ENCODE measurements at regions not wholly inside any gene's neighbourhood (a gene's known extent, or its start where the extent isn't known, plus 50 kb on each side); places are given as distances from the start of the nearest gene placed in this dataset.

DNA sequence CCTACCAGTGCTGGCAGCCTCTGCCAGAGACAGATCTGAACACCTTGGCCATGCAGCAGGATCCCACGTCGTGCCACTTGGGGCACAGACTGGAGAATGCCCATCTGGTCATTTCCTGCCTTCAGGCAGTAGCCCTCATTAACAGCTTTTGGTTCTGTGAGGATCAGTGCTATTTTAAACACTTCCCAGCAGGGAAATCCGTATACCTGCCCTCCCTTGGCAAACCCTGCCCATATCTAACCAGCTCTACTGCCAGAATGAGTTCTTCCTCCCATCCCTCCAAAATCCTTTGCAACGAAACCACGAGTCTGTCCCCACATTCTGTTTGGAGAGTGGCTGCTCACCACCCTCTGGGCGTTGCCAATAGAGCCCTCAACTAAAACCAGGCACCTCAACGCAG is 245.7 kb downstream of the ENGASE start:
- TF ChIP-seq SIN3A (IDR thresholded peaks at IDR 0.05; ENCODE audit: borderline replicate concordance, insufficient read depth, low read depth, low read length): no peak
- no peak for TF ChIP-seq POLR2AphosphoS5 (IDR thresholded peaks at IDR 0.05; ENCODE audit: low read depth, low read length)
- no peak for TF ChIP-seq TCF7L2 (IDR thresholded peaks at IDR 0.05; ENCODE audit: low read depth, low read length)
- TF ChIP-seq, protein P1, sequence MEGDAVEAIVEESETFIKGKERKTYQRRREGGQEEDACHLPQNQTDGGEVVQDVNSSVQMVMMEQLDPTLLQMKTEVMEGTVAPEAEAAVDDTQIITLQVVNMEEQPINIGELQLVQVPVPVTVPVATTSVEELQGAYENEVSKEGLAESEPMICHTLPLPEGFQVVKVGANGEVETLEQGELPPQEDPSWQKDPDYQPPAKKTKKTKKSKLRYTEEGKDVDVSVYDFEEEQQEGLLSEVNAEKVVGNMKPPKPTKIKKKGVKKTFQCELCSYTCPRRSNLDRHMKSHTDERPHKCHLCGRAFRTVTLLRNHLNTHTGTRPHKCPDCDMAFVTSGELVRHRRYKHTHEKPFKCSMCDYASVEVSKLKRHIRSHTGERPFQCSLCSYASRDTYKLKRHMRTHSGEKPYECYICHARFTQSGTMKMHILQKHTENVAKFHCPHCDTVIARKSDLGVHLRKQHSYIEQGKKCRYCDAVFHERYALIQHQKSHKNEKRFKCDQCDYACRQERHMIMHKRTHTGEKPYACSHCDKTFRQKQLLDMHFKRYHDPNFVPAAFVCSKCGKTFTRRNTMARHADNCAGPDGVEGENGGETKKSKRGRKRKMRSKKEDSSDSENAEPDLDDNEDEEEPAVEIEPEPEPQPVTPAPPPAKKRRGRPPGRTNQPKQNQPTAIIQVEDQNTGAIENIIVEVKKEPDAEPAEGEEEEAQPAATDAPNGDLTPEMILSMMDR (IDR thresholded peaks at IDR 0.05): no peak
- TF ChIP-seq, protein P2, sequence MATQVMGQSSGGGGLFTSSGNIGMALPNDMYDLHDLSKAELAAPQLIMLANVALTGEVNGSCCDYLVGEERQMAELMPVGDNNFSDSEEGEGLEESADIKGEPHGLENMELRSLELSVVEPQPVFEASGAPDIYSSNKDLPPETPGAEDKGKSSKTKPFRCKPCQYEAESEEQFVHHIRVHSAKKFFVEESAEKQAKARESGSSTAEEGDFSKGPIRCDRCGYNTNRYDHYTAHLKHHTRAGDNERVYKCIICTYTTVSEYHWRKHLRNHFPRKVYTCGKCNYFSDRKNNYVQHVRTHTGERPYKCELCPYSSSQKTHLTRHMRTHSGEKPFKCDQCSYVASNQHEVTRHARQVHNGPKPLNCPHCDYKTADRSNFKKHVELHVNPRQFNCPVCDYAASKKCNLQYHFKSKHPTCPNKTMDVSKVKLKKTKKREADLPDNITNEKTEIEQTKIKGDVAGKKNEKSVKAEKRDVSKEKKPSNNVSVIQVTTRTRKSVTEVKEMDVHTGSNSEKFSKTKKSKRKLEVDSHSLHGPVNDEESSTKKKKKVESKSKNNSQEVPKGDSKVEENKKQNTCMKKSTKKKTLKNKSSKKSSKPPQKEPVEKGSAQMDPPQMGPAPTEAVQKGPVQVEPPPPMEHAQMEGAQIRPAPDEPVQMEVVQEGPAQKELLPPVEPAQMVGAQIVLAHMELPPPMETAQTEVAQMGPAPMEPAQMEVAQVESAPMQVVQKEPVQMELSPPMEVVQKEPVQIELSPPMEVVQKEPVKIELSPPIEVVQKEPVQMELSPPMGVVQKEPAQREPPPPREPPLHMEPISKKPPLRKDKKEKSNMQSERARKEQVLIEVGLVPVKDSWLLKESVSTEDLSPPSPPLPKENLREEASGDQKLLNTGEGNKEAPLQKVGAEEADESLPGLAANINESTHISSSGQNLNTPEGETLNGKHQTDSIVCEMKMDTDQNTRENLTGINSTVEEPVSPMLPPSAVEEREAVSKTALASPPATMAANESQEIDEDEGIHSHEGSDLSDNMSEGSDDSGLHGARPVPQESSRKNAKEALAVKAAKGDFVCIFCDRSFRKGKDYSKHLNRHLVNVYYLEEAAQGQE (IDR thresholded peaks at IDR 0.05; ENCODE audit: insufficient read depth in 1 of 2, low read depth in 2 of 2, low read length in 1 of 2): no peak
- peaks cover 45% of the 10 kb centered on the region for H3K27me3 ChIP-seq (ENCODE audit: control insufficient read depth, insufficient read depth, low read length)
- POLR2A ChIA-PET: no interaction called here
- DNase-seq (ENCODE audit: low read depth, low spot score): no peak
- no peaks in the 10 kb centered on the region for H3K4me1 ChIP-seq (ENCODE audit: control insufficient read depth, insufficient read depth, low read length)
- ATAC-seq: no peak
- no TSS peak for BruUV-seq (replicated peaks)
- no peak overlapping the region for H3K27ac ChIP-seq (ENCODE audit: low read length)
- intact Hi-C loops (cut with micrococcal nuclease; ENCODE audit: unreplicated experiment) (no loop called here), in situ Hi-C loops (cut with HindIII; ENCODE audit: low pct_unique_long_range_greater_than_20kb, low sequenced_read_pairs) (no loop called here)
- H3K36me3 ChIP-seq (ENCODE audit: control insufficient read depth, insufficient read depth, low read length): no peaks in the 10 kb centered on the region
- no peaks in the 10 kb centered on the region for H3K9me3 ChIP-seq (ENCODE audit: control insufficient read depth, insufficient read depth, low read depth, low read length)
- H3K4me3 ChIP-seq (ENCODE audit: low read depth in 2 of 2, low read length in 2 of 2): no peak overlapping the region
- CTCF ChIA-PET: no interaction called here

DNA sequence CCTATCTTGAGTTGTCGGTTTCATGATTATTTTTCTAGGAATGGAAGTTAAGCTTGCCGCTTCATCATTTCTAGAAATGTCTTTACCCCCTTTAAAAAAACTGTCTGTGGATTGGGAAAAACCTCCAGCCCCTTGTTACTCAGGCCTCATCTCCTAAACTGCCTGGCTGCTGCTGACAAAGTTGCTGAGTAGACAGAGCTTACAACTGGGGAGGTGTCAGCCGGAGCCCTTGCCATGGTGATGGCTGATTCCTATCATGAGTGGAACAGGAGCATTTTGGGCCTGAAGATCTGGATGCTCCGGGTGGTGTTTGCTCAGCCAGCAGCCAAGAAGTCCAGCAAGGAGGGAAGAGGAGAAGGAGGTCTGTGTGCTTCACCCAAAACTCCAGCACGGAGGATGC is 243.3 kb downstream of the ENGASE start:
- no peak for DNase-seq (ENCODE audit: low read depth, low spot score)
- BruUV-seq (replicated peaks): no TSS peak
- H3K27me3 ChIP-seq (ENCODE audit: control insufficient read depth, insufficient read depth, low read length): peaks cover 45% of the 10 kb centered on the region
- ATAC-seq: no peak
- ChIA-PET POLR2A (no interaction called here), CTCF (no interaction called here)
- H3K36me3 ChIP-seq (ENCODE audit: control insufficient read depth, insufficient read depth, low read length): no peaks in the 10 kb centered on the region
- intact Hi-C loops (cut with micrococcal nuclease; ENCODE audit: unreplicated experiment) (no loop called here), in situ Hi-C loops (cut with HindIII; ENCODE audit: low pct_unique_long_range_greater_than_20kb, low sequenced_read_pairs) (no loop called here)
- TF ChIP-seq, protein P1 (IDR thresholded peaks at IDR 0.05): no peak
- TF ChIP-seq SIN3A (IDR thresholded peaks at IDR 0.05; ENCODE audit: borderline replicate concordance, insufficient read depth, low read depth, low read length): no peak
- TF ChIP-seq POLR2AphosphoS5 (IDR thresholded peaks at IDR 0.05; ENCODE audit: low read depth, low read length): no peak
- no peak for TF ChIP-seq TCF7L2 (IDR thresholded peaks at IDR 0.05; ENCODE audit: low read depth, low read length)
- TF ChIP-seq, protein P2 (IDR thresholded peaks at IDR 0.05; ENCODE audit: insufficient read depth in 1 of 2, low read depth in 2 of 2, low read length in 1 of 2): no peak
- no peak overlapping the region for H3K4me3 ChIP-seq (ENCODE audit: low read depth in 2 of 2, low read length in 2 of 2)
- no peaks in the 10 kb centered on the region for H3K4me1 ChIP-seq (ENCODE audit: control insufficient read depth, insufficient read depth, low read length)
- H3K27ac ChIP-seq (ENCODE audit: low read length): no peak overlapping the region
- H3K9me3 ChIP-seq (ENCODE audit: control insufficient read depth, insufficient read depth, low read depth, low read length): no peaks in the 10 kb centered on the region
